ENCODE measurements at regions not wholly inside any gene's neighbourhood (a gene's known extent, or its start where the extent isn't known, plus 50 kb on each side); places are given as distances from the start of the nearest gene placed in this dataset.
A peak's percentile ranks its signal among the peaks of the same experiment; 100 is the strongest.
"Not testable (repeated sequence)": the region's sequence is repeated elsewhere in the genome, so short reads cannot be mapped to it uniquely, and the experiment has no call there.

GRCh38 chr2:156944871-156945270 lies 312.6 kb upstream of the GALNT5 start:
- no peak for DNase-seq

GRCh38 chr2:156947261-156947660 lies 310.2 kb upstream of the GALNT5 start:
- no peak for DNase-seq

- no peak for DNase-seq
These were observed 301.8 kb upstream of the GALNT5 start for GRCh38 chr2:156955701-156956100.

GRCh38 chr2:156956161-156956560 lies 301.3 kb upstream of the GALNT5 start:
- no peak for DNase-seq

- no peak for DNase-seq
These were observed 299.1 kb upstream of the GALNT5 start for GRCh38 chr2:156958374-156958773.

GRCh38 chr2:156959481-156959880 lies 298.0 kb upstream of the GALNT5 start:
- no peak for DNase-seq

- DNase-seq, result no peak
These were observed 274.9 kb upstream of the GALNT5 start for GRCh38 chr2:156982615-156983014.

- DNase-seq, result no peak
These were observed 271.0 kb upstream of the GALNT5 start for GRCh38 chr2:156986339-156986988.

GRCh38 chr2:156999661-157000060 lies 257.8 kb upstream of the GALNT5 start:
- peak; percentile 25 for DNase-seq

- DNase-seq, result no peak
These were observed 252.7 kb upstream of the GALNT5 start for GRCh38 chr2:157004789-157005188.

- no peak for DNase-seq
These were observed 242.4 kb upstream of the GALNT5 start for GRCh38 chr2:157015015-157015575.

GRCh38 chr2:157023264-157023663 lies 234.2 kb upstream of the GALNT5 start:
- not testable (repeated sequence) for DNase-seq

GRCh38 chr2:157024129-157024528 lies 233.4 kb upstream of the GALNT5 start:
- DNase-seq, result no peak

- DNase-seq, result no peak
These were observed 225.5 kb upstream of the GALNT5 start for GRCh38 chr2:157032017-157032416.

- no peak for DNase-seq
These were observed 220.8 kb upstream of the GALNT5 start for GRCh38 chr2:157036726-157037125.

GRCh38 chr2:157043786-157044185 lies 213.7 kb upstream of the GALNT5 start:
- no peak for DNase-seq

GRCh38 chr2:157046396-157046795 lies 211.1 kb upstream of the GALNT5 start:
- DNase-seq, result no peak

GRCh38 chr2:157052685-157053224 lies 204.8 kb upstream of the GALNT5 start:
- no peak for DNase-seq

GRCh38 chr2:157053876-157054275 lies 203.6 kb upstream of the GALNT5 start:
- DNase-seq, result no peak

- DNase-seq, result peak; percentile 2
These were observed 201.8 kb upstream of the GALNT5 start for GRCh38 chr2:157055660-157056199.

- DNase-seq, result no peak
These were observed 201.3 kb upstream of the GALNT5 start for GRCh38 chr2:157056200-157056676.

- no peak for DNase-seq
These were observed 199.3 kb upstream of the GALNT5 start for GRCh38 chr2:157058161-157058560.

- no peak for DNase-seq
These were observed 198.5 kb upstream of the GALNT5 start for GRCh38 chr2:157059036-157059435.

- no peak for DNase-seq
These were observed 195.7 kb upstream of the GALNT5 start for GRCh38 chr2:157061799-157062198.
